OCI-M2 (cell line): ENCODE measurements at regions not wholly inside any gene's neighbourhood (a gene's known extent, or its start where the extent isn't known, plus 50 kb on each side); places are given as distances from the start of the nearest gene placed in this dataset.

Experiments used
- DNase-seq: peaks from one replicate; lab custom pipeline; 2025; ENCODE audit not compliant: unreplicated experiment; lab: John Stamatoyannopoulos, UW

GRCh38 chr3:17954801-17955200, 212.4 kb upstream of the TBC1D5 start:
- no peak for DNase-seq

GRCh38 chr3:17951241-17951640, 208.8 kb upstream of the TBC1D5 start:
- DNase-seq: no peak

GRCh38 chr3:17949101-17949500, 206.7 kb upstream of the TBC1D5 start:
- DNase-seq: no peak

GRCh38 chr3:17947833-17948232, 205.4 kb upstream of the TBC1D5 start:
- no peak for DNase-seq

GRCh38 chr3:17946619-17947018, 204.2 kb upstream of the TBC1D5 start:
- no peak for DNase-seq

GRCh38 chr3:17945799-17946399, 203.5 kb upstream of the TBC1D5 start:
- DNase-seq: no peak

- no peak for DNase-seq
These were observed 202.8 kb upstream of the TBC1D5 start for GRCh38 chr3:17945018-17945798.

- no peak for DNase-seq
These were observed 200.4 kb upstream of the TBC1D5 start for GRCh38 chr3:17942856-17943255.

- no peak for DNase-seq
These were observed 199.3 kb upstream of the TBC1D5 start for GRCh38 chr3:17941766-17942165.

GRCh38 chr3:17941152-17941551, 198.7 kb upstream of the TBC1D5 start:
- no peak for DNase-seq

- no peak for DNase-seq
These were observed 196.7 kb upstream of the TBC1D5 start for GRCh38 chr3:17939157-17939556.

GRCh38 chr3:17938313-17938712, 195.9 kb upstream of the TBC1D5 start:
- DNase-seq: no peak

GRCh38 chr3:17936736-17937480, 194.5 kb upstream of the TBC1D5 start:
- no peak for DNase-seq

- no peak for DNase-seq
These were observed 192.8 kb upstream of the TBC1D5 start for GRCh38 chr3:17935222-17935621.

GRCh38 chr3:17932136-17932771, 189.8 kb upstream of the TBC1D5 start:
- no peak for DNase-seq

- DNase-seq: no peak
These were observed 188.7 kb upstream of the TBC1D5 start for GRCh38 chr3:17931131-17931530.

GRCh38 chr3:17928502-17929145, 186.2 kb upstream of the TBC1D5 start:
- DNase-seq: no peak

- DNase-seq: no peak
These were observed 184.6 kb upstream of the TBC1D5 start for GRCh38 chr3:17927036-17927435.

GRCh38 chr3:17915341-17915740, 172.9 kb upstream of the TBC1D5 start:
- no peak for DNase-seq

- DNase-seq: no peak
These were observed 170.9 kb upstream of the TBC1D5 start for GRCh38 chr3:17913359-17913758.
